Esophagus muscularis mucosa (tissue), 4 donors: ENCODE measurements at regions not wholly inside any gene's neighbourhood (a gene's known extent, or its start where the extent isn't known, plus 50 kb on each side); places are given as distances from the start of the nearest gene placed in this dataset.
A peak's percentile ranks its signal among the peaks of the same experiment; 100 is the strongest.
"Not testable (repeated sequence)": the region's sequence is repeated elsewhere in the genome, so short reads cannot be mapped to it uniquely, and the experiment has no call there.

Experiments
- DNase-seq: peaks from one replicate; pipeline ENCODE4 v3.0.0-alpha.2; 2017; ENCODE audit errors: extremely low spot score
- H3K27ac ChIP-seq, 4 donors: fragments of 200-600 bp; sonication (generic); replicated peaks in 1 of 4; 1 replicate in 3 of 4; 2 replicates in 1 of 4; pipeline ENCODE4 v1.5.1; 2016 to 2019; ENCODE audit warnings: mild to moderate bottlenecking in 1 of 4
- H3K27me3 ChIP-seq, 4 donors: fragments of 200-600 bp; sonication (generic); one replicate each; pipeline versions ENCODE4 v1.5.1 to v1.6.0; 2016 to 2019
- H3K36me3 ChIP-seq, 4 donors: fragments of 200-600 bp; sonication (generic); one replicate each; pipeline ENCODE4 v1.5.1; 2016 to 2019
- H3K4me1 ChIP-seq, 4 donors: fragments of 200-600 bp; sonication (generic); one replicate each; pipeline ENCODE4 v1.5.1; 2016 to 2019
- H3K4me3 ChIP-seq, 4 donors: fragments of 200-600 bp; sonication (generic); 1 replicate in 2 of 4; 2 replicates in 2 of 4; pipeline ENCODE4 v1.5.1; 2016 to 2019; ENCODE audit warnings: mild to moderate bottlenecking in 4 of 4, moderate library complexity in 1 of 4
- H3K9me3 ChIP-seq, 4 donors: fragments of 200-600 bp; sonication (generic); 1 replicate in 3 of 4; 2 replicates in 1 of 4; pipeline ENCODE4 v1.5.1; 2016 to 2019
- CTCF ChIP-seq, 3 experiments: fragments of 200-600 bp in 2 of 3; fragments of 450-650 bp in 1 of 3; sonication (generic) in 2 of 3; IDR thresholded peaks; one replicate each; pipeline ENCODE4 v1.5.1; 2017 to 2019; ENCODE audit warnings: antibody characterized with exemption in 3 of 3, mild to moderate bottlenecking in 2 of 3, moderate library complexity in 1 of 3
- EP300 ChIP-seq: sonication (generic); formaldehyde crosslinking; IDR thresholded peaks from one replicate; pipeline ENCODE4 v1.6.1; 2017; ENCODE audit warnings: antibody characterized with exemption
- POLR2A ChIP-seq: fragments of 450-650 bp; IDR thresholded peaks from one replicate; pipeline ENCODE4 v1.6.1; 2017; ENCODE audit warnings: antibody characterized with exemption, moderate library complexity, mild to moderate bottlenecking, low read depth
- POLR2AphosphoS5 ChIP-seq, 2 donors: sonication (generic); formaldehyde crosslinking; IDR thresholded peaks; one replicate each; pipeline ENCODE4 v1.6.1; 2017; ENCODE audit warnings: antibody characterized with exemption in 2 of 2
- WGBS: methylation state at CpG from one replicate; pipeline ENCODE4 v1.1.5; 2018; 5-methylcytosine and 5-hydroxymethylcytosine counted together
- intact Hi-C: fragments of 100-400 bp; cut with DNase I; formaldehyde crosslinking; loops from one replicate; pipeline ENCODE4 v1.15.1; 2023

DNA sequence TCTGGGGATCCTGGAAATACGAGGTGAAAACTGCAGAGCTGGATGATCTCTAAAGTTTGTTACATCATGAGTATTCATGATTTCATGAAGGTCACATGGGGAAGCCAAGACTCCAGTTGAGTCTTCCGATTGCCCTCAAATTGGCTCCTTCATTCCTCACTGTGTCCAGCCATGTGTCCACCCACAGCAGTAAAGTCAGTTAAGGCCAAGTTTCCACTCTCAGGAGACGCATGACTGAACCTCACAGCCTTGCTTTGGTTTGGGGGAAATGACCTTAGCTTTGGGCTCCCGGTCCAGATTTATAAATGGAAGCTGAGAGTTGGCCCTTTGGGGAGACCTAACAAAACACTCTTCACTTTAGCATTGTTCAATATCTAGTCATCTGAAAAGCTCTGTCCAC lies 289.7 kb upstream of the MCTP2 start:
- TF ChIP-seq POLR2A, result no peak
- no peak for TF ChIP-seq POLR2AphosphoS5 (IDR thresholded peaks at IDR 0.05)
- TF ChIP-seq EP300, result no peak
- no peak overlapping the region for H3K27ac ChIP-seq

DNA sequence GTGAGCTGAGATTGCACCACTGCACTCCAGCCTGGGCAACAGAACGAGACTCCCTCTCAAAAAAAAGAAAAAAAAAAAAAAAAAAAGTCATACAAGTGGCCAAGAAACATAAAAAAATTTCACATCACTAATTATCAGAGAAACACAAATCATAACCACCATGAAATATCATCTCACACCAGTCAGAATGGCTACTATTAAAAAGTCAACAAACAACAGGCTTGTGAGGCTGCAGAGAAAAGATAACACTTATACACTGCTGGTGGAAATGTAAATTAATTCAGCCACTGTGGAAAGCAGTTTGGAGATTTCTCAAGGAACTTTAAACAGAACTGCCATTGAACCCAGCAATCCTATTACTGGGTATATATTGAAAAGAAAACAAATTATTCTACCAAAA lies 291.1 kb upstream of the MCTP2 start:
- no peak for TF ChIP-seq POLR2AphosphoS5 (IDR thresholded peaks at IDR 0.05)
- no peak for TF ChIP-seq POLR2A
- TF ChIP-seq EP300, result no peak
- no peak for TF ChIP-seq CTCF (IDR thresholded peaks at IDR 0.05)
- WGBS, result 73% methylated on average over 1 of the region's 1 CpG
- H3K4me1 ChIP-seq, result peaks cover 0 to 5% (median 0%) of the 10 kb centered on the region in 4 donors
- no peak overlapping the region for H3K4me3 ChIP-seq
- no peaks in the 10 kb centered on the region for H3K27me3 ChIP-seq
- H3K27ac ChIP-seq, result no peak overlapping the region
- intact Hi-C loops, result no loop called here
- DNase-seq, result no peak
- H3K36me3 ChIP-seq, result no peaks in the 10 kb centered on the region
- H3K9me3 ChIP-seq, result no peaks in the 10 kb centered on the region

More for the DNA sequence above, 289.7 kb upstream of the MCTP2 start:
- peak; percentile 79 for DNase-seq
- intact Hi-C loops, result no loop called here
- Histone ChIP-seq H3K4me1 (peaks cover 0 to 5% (median 0%) of the 10 kb centered on the region in 4 donors), H3K36me3 (no peaks in the 10 kb centered on the region), H3K27me3 (no peaks in the 10 kb centered on the region), H3K4me3 (no peak overlapping the region), H3K9me3 (no peaks in the 10 kb centered on the region)
- WGBS, result 73% methylated on average over 4 of the region's 4 CpGs

DNA sequence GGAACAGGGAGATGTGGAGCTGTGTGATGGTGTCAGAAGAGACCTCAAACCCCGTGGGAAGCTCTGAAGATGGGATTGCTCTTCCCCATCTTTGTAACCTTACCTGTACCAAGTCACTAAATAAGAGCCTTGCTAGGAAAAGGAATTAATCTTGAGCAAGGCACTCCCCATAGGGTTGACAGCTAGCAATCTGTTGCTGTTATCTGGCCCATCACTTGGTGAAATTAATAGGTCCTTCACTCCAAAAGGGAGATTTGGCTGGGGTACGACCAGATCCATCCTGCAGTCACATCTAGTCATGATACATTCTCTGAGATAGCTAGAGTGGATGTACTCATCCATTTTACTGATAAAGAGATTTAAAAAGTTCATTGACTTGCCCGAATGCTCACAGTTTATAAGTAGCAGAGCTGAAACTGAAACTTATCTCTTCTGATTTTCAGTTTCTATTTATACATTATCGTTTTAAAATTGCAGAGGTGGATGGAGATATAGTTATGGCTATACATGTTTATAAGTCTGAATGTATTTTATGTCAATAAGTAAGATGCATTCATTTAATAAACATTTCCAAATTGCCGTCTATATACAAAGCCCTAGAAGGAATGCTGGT lies 299.1 kb upstream of the MCTP2 start:
- 92% methylated on average over 5 of the region's 5 CpGs for WGBS
- TF ChIP-seq EP300, result no peak
- TF ChIP-seq POLR2AphosphoS5 (IDR thresholded peaks at IDR 0.05), result no peak
- no peak for TF ChIP-seq CTCF (IDR thresholded peaks at IDR 0.05)
- no peak for TF ChIP-seq POLR2A

DNA sequence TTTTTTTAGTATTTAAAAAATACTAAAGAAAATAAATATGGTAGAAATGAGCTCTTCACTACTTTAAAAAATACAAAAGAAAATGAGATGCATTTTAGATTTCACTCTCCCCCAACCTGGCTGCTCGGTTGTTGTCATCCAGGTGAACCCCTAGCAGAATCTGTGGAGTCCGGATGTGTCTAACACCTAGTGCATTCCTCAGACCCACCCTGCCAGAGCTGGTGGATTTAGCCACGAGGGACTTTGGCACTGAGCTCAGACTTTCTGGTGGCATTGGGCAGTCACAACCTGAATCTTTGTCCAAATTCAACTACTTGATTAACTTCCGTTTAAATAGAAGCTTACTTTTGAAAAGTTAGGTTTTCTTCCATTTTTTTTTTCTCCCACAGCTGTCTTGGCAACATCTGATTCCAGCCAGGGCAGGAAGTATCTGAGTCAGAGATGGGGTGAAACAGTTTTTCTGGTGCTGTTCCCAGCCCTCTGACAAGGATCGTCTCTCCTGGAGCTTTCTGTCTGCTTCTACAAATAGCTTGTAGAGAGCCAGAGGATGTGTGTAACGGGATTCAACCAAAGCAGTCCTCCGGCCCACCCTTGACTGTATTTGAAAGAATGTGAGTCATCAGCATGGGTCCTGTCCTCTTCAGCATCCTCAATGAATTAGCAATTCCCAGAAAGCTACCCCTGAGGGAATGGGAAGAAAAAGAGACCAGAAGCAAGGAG lies 301.8 kb upstream of the MCTP2 start:
- Histone ChIP-seq H3K36me3 (no peaks in the 10 kb centered on the region), H3K4me1 (peaks cover 0 to 12% (median 9%) of the 10 kb centered on the region in 4 donors), H3K27me3 (no peaks in the 10 kb centered on the region), H3K9me3 (no peaks in the 10 kb centered on the region), H3K27ac (peak overlapping the region in 2 of 4 donors; percentile 41 to 61), H3K4me3 (no peak overlapping the region)
- DNase-seq, result no peak
- WGBS, result 32% methylated on average over 7 of the region's 7 CpGs
- TF ChIP-seq POLR2AphosphoS5 (IDR thresholded peaks at IDR 0.05) (peak in 1 of 2 donors; percentile 19), CTCF (IDR thresholded peaks at IDR 0.05) (no peak)
- intact Hi-C loops, result no loop called here

More for the DNA sequence above, 299.1 kb upstream of the MCTP2 start:
- Histone ChIP-seq H3K27me3 (no peaks in the 10 kb centered on the region), H3K4me1 (peaks cover 0 to 12% (median 9%) of the 10 kb centered on the region in 4 donors), H3K4me3 (no peak overlapping the region), H3K27ac (no peak overlapping the region), H3K9me3 (no peaks in the 10 kb centered on the region), H3K36me3 (no peaks in the 10 kb centered on the region)
- intact Hi-C loops, result no loop called here
- DNase-seq, result no peak

GRCh38 chr15:93920204-93920603 lies 311.2 kb upstream of the MCTP2 start:
- intact Hi-C loops, result no loop called here
- Histone ChIP-seq H3K36me3 (no peaks in the 10 kb centered on the region), H3K9me3 (peaks cover 0 to 5% (median 0%) of the 10 kb centered on the region in 4 donors), H3K27me3 (no peaks in the 10 kb centered on the region), H3K4me3 (no peak overlapping the region), H3K4me1 (no peaks in the 10 kb centered on the region), H3K27ac (no peak overlapping the region)
- no peak for DNase-seq
- WGBS, result 91% methylated on average over 4 of the region's 4 CpGs
- TF ChIP-seq POLR2AphosphoS5 (IDR thresholded peaks at IDR 0.05), result no peak
- TF ChIP-seq EP300, result no peak
- TF ChIP-seq POLR2A, result no peak
- TF ChIP-seq CTCF (IDR thresholded peaks at IDR 0.05), result no peak

DNA sequence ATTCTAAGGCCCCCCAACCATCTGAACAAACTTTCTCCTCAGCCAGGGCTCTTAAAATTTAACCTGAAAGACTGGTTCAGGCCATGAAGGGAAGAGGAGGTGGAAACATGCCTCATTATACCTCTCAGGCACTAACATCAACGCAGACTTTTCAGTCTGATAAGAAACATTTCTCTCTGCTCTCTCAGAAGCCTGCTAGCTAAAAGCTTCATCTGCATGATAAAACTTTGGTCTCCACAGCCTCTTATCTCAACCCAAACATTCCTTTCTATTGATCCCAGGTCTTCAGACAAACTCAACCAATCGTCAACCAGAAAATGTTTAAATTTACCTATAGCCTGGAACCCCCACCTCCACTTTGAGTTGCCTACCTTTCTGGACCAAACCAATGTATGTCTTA lies 312.6 kb upstream of the MCTP2 start:
- DNase-seq, H3K36me3 ChIP-seq, H3K27me3 ChIP-seq, H3K4me3 ChIP-seq, H3K4me1 ChIP-seq, intact Hi-C loops, H3K9me3 ChIP-seq, H3K27ac ChIP-seq: not testable (repeated sequence)
- WGBS, result 79% methylated on average over 2 of the region's 2 CpGs
